ENCODE measurements at regions not wholly inside any gene's neighbourhood (a gene's known extent, or its start where the extent isn't known, plus 50 kb on each side); places are given as distances from the start of the nearest gene placed in this dataset.
A peak's percentile ranks its signal among the peaks of the same experiment; 100 is the strongest.

DNA sequence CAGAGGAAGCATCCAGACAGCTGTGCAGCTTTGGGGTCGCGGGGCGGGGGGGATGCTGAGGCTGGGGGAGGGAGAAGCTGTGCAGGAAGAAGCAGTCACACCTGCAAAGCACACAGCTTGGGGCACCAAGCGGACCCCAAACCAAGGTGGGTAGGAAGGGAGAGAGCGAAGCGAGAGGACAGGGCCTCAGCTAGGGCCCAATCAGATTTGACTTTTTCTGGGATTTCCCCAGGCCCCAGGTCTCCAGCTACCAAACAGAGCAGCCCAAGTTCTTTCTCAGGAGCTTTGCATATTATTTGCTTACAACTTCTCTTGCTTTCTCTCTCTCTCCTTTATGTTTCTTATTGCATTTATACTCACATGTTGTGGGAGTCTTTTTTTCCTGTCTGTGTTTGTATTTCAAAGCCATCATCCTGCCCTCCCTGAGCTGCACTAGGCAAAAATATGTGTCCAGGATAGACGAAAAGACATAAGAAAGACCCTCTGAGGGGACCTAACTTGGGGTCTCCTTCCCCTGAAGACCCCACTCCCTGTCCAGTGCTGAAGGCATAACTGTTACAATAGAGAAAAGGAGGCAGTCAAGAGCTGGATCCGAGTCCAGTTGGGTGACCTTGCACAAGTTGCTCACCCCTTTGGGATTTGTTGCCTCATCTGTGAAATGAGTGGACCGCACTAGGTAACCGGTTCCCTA lies 50.6 kb upstream of the SMNDC1 start:
- Histone ChIP-seq H3K36me3 (ENCODE audit: control insufficient read depth in 1 of 2, insufficient read depth in 2 of 2, low read length in 2 of 2) (no peaks in the 10 kb centered on the region), H3K27ac (ENCODE audit: low read length) (no peak overlapping the region), H3K9me3 (ENCODE audit: control insufficient read depth in 1 of 2, low read length in 2 of 2) (no peaks in the 10 kb centered on the region), H3K27me3 (ENCODE audit: low read depth, low read length) (no peaks in the 10 kb centered on the region), H3K4me3 (ENCODE audit: low read depth in 1 of 2, low read length in 2 of 2) (no peak overlapping the region), H3K4me1 (ENCODE audit: control insufficient read depth in 1 of 2, insufficient read depth in 2 of 2, low read length in 2 of 2) (peaks cover 0 to 8% of the 10 kb centered on the region in 2 donors)

DNA sequence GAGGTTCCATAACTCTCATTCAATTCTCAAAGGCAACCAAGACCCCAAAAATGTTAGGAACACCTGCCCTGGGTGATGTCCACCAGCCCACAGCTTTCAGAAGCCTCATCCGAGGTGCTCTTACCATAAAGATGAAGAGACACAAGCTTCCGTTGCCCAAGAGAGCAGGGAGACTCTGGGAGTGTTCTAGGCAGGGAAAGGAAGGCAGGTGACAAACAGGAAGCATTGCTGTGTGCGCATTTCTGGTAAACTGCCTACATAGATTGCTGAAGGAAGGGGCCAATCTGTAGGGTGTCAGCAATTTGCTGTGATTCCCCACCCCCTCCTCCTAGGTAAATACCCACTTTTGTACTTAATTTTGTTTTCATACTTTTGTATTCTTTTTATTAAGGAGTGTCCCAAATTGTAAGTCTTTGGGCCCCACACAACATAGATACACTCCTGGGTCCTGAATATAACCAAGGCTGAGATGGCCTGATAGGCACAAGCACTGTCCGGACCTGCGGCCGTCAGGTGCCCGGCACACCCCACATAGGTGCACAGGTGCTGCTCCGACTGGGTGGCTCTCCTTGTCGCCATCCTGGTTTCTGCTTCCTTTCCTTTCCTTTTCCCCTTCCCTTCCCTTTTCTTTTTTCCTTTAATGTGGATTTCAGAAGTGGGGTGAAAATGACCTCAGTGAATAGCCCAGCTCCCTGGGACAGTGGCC lies 51.4 kb upstream of the SMNDC1 start:
- Histone ChIP-seq H3K27ac (ENCODE audit: low read length) (no peak overlapping the region), H3K27me3 (ENCODE audit: low read depth, low read length) (no peaks in the 10 kb centered on the region), H3K4me1 (ENCODE audit: control insufficient read depth in 1 of 2, insufficient read depth in 2 of 2, low read length in 2 of 2) (peaks cover 0 to 8% of the 10 kb centered on the region in 2 donors), H3K4me3 (ENCODE audit: low read depth in 1 of 2, low read length in 2 of 2) (no peak overlapping the region), H3K36me3 (ENCODE audit: control insufficient read depth in 1 of 2, insufficient read depth in 2 of 2, low read length in 2 of 2) (no peaks in the 10 kb centered on the region), H3K9me3 (ENCODE audit: control insufficient read depth in 1 of 2, low read length in 2 of 2) (no peaks in the 10 kb centered on the region)

DNA sequence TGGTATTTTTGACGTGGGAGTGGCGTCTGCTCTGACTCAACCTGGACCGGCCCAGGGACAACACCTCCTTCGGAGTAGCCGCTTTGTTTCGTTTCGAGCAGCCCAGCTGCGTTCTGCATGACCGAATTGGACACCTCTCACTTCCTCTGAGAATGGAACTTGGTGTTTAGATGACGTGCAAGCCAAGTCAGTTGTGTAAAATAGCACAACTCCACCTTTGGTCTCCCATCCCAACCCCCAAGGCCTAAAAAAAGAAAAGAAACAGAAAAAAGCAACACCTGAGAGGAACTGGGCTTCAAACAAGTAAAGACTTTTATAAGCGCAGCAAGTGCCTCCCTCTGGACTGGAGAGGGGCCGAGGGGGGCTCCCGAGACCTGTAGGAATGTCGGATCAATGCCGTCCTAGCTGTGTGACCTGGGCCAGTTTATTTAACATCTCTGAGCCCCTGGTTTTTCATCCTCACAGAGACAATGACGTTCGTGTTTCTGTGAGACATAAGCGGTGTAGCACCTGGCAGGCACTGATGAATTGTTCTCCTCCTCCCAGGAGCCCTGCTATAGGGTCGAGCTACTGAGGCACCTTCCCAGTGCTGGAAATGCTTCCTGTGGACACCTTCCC lies 52.0 kb upstream of the SMNDC1 start:
- Histone ChIP-seq H3K4me3 (ENCODE audit: low read depth in 1 of 2, low read length in 2 of 2) (no peak overlapping the region), H3K36me3 (ENCODE audit: control insufficient read depth in 1 of 2, insufficient read depth in 2 of 2, low read length in 2 of 2) (no peaks in the 10 kb centered on the region), H3K9me3 (ENCODE audit: control insufficient read depth in 1 of 2, low read length in 2 of 2) (no peaks in the 10 kb centered on the region), H3K27me3 (ENCODE audit: low read depth, low read length) (no peaks in the 10 kb centered on the region), H3K4me1 (ENCODE audit: control insufficient read depth in 1 of 2, insufficient read depth in 2 of 2, low read length in 2 of 2) (peaks cover 0 to 8% of the 10 kb centered on the region in 2 donors), H3K27ac (ENCODE audit: low read length) (peak overlapping the region; percentile 18)

DNA sequence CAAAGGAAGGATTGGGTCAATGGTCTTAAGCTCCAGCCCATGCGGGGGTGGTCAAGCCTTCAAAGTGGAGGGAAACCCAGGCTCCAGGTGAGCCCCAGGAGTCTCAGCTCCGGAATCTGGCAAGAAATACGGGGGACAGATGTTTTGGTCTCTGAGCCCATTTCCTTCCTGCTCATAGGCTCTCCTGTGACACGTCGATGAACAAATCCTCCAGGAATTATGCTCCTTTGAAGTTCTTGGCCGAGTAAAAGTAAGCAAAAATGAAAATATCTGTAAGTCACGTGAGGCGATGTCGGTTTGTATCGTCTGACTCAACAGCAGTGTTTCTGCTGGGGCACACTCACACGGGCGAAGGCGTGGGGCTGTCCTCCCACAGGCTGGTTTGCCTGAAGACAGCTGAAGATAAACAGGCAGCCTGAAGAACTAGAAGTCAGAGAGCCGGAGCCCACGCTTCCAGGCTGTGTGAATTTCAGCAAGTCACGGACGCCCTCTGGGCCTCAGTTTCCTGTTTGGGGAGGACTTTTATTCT lies 52.6 kb upstream of the SMNDC1 start:
- H3K9me3 ChIP-seq (ENCODE audit: control insufficient read depth in 1 of 2, low read length in 2 of 2) = no peaks in the 10 kb centered on the region
- peak overlapping the region; percentile 18 for H3K27ac ChIP-seq (ENCODE audit: low read length)
- peaks cover 0 to 8% of the 10 kb centered on the region in 2 donors for H3K4me1 ChIP-seq (ENCODE audit: control insufficient read depth in 1 of 2, insufficient read depth in 2 of 2, low read length in 2 of 2)
- H3K27me3 ChIP-seq (ENCODE audit: low read depth, low read length) = no peaks in the 10 kb centered on the region
- H3K4me3 ChIP-seq (ENCODE audit: low read depth in 1 of 2, low read length in 2 of 2) = no peak overlapping the region
- H3K36me3 ChIP-seq (ENCODE audit: control insufficient read depth in 1 of 2, insufficient read depth in 2 of 2, low read length in 2 of 2) = no peaks in the 10 kb centered on the region

DNA sequence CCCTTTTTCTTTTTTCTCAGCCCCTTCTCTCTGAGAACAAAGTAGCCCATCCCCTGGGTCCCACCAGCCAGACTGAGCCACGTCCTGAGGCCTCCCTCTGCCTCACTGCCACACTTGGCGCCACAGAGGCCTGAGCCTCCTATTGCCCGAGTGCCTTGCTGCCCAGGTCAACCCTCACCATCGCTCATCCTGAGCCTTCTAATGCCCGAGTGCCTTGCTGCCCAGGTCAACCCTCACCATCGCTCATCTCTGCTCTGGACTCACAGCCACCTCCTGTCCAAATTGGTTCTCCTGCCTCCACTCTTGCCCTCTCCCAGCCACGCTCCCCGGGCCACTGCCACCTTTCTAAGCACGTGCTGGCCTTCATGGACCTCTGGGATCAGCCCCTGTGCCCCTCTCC lies 53.2 kb upstream of the SMNDC1 start:
- peaks cover 0 to 8% of the 10 kb centered on the region in 2 donors for H3K4me1 ChIP-seq (ENCODE audit: control insufficient read depth in 1 of 2, insufficient read depth in 2 of 2, low read length in 2 of 2)
- H3K27ac ChIP-seq (ENCODE audit: low read length) = no peak overlapping the region
- H3K27me3 ChIP-seq (ENCODE audit: low read depth, low read length) = no peaks in the 10 kb centered on the region
- H3K36me3 ChIP-seq (ENCODE audit: control insufficient read depth in 1 of 2, insufficient read depth in 2 of 2, low read length in 2 of 2) = no peaks in the 10 kb centered on the region
- no peak overlapping the region for H3K4me3 ChIP-seq (ENCODE audit: low read depth in 1 of 2, low read length in 2 of 2)
- H3K9me3 ChIP-seq (ENCODE audit: control insufficient read depth in 1 of 2, low read length in 2 of 2) = no peaks in the 10 kb centered on the region

DNA sequence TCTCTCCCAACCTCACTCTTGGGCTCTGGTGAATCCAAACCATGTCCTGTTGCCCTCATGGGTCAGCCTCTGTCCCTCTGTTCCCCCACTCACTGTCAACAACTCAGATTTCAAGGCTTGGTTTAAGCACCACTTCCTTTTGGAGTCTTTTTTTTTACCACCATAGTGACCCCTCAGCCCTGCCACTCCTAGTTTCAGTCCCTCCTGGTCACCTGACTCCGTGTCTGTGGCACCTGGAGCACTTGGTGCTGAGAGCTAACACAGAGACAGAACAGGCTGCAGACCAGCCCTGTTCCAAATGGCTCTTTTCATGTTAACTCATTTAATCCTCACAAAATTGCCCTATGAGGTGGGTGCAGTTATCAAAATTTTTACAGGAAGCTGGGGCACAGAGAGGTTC lies 53.6 kb upstream of the SMNDC1 start:
- H3K4me1 ChIP-seq (ENCODE audit: control insufficient read depth in 1 of 2, insufficient read depth in 2 of 2, low read length in 2 of 2) = peaks cover 0 to 8% of the 10 kb centered on the region in 2 donors
- H3K4me3 ChIP-seq (ENCODE audit: low read depth in 1 of 2, low read length in 2 of 2) = no peak overlapping the region
- H3K9me3 ChIP-seq (ENCODE audit: control insufficient read depth in 1 of 2, low read length in 2 of 2) = no peaks in the 10 kb centered on the region
- no peaks in the 10 kb centered on the region for H3K27me3 ChIP-seq (ENCODE audit: low read depth, low read length)
- H3K36me3 ChIP-seq (ENCODE audit: control insufficient read depth in 1 of 2, insufficient read depth in 2 of 2, low read length in 2 of 2) = no peaks in the 10 kb centered on the region
- H3K27ac ChIP-seq (ENCODE audit: low read length) = no peak overlapping the region

DNA sequence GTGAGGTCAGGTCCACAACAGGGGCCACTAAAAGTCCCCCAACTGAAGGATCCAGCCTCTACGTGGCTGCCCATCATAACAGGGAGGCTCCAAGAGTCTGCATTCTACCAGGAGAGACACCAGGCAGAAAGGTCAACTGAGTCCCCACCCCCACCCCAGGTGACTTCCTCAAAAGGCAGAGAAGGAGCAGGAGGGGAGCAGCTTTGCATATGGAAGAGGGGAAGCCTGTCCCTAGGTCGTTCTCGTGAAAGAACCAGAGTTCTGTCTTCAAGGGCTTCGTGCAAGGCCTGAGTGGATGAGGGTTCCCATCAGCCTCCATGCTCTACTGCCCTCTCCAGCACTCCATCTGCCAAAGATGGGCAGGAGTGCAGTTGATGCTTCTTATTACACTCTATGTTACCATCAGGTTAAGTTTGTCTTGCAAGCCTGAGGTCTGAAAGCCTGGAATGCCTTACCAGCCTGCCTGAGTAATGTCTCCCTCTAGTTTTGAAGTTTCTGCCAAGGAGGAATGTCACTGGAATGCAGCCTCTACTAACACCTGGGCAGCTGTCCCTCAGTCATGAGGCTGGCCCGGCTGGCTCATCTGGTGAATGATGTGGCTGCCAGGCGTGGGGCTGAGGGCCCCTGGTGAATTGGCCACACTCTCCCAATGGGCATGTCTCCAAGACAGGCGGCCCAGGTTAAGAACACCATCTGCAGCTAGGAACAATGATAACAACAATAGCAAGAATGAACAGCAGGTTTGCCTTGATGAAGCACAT lies 54.3 kb upstream of the SMNDC1 start:
- Histone ChIP-seq H3K9me3 (ENCODE audit: control insufficient read depth in 1 of 2, low read length in 2 of 2) (no peaks in the 10 kb centered on the region), H3K4me3 (ENCODE audit: low read depth in 1 of 2, low read length in 2 of 2) (no peak overlapping the region), H3K36me3 (ENCODE audit: control insufficient read depth in 1 of 2, insufficient read depth in 2 of 2, low read length in 2 of 2) (no peaks in the 10 kb centered on the region), H3K27ac (ENCODE audit: low read length) (no peak overlapping the region), H3K27me3 (ENCODE audit: low read depth, low read length) (no peaks in the 10 kb centered on the region), H3K4me1 (ENCODE audit: control insufficient read depth in 1 of 2, insufficient read depth in 2 of 2, low read length in 2 of 2) (peaks cover 0 to 8% of the 10 kb centered on the region in 2 donors)

DNA sequence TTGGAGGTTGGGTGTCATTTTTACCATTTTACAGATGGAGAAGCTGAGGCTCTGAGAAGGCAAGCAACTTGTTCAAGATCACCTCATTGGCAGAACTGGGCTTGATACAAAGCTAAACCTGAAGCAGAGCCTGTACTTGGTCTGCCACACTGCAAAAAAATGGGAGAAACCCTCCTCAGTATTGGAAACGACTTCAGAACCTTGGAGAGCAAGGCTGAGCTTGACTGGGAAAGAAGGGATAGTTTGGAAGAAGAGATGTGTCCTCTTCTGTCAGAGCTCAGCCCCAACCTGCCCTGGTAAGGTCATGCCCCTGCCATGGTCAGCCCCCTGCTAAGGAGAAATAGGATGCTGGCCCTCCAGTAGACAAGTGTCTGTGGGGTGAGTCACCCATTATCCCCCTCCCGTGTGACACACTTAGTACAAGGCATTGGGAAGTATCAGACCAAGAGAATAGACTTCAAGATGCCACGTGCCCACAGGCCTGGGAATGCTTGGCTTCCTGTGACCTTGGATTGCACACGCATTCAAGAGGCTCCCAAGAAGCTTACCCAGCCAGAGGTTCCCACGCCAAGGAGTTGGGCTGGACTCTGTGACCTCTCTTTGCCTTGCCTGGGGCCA lies 56.2 kb upstream of the SMNDC1 start:
- Histone ChIP-seq H3K27ac (ENCODE audit: low read length) (no peak overlapping the region), H3K9me3 (ENCODE audit: control insufficient read depth in 1 of 2, low read length in 2 of 2) (no peaks in the 10 kb centered on the region), H3K27me3 (ENCODE audit: low read depth, low read length) (no peaks in the 10 kb centered on the region), H3K36me3 (ENCODE audit: control insufficient read depth in 1 of 2, insufficient read depth in 2 of 2, low read length in 2 of 2) (no peaks in the 10 kb centered on the region), H3K4me1 (ENCODE audit: control insufficient read depth in 1 of 2, insufficient read depth in 2 of 2, low read length in 2 of 2) (peaks cover 0 to 5% of the 10 kb centered on the region in 2 donors), H3K4me3 (ENCODE audit: low read depth in 1 of 2, low read length in 2 of 2) (no peak overlapping the region)

DNA sequence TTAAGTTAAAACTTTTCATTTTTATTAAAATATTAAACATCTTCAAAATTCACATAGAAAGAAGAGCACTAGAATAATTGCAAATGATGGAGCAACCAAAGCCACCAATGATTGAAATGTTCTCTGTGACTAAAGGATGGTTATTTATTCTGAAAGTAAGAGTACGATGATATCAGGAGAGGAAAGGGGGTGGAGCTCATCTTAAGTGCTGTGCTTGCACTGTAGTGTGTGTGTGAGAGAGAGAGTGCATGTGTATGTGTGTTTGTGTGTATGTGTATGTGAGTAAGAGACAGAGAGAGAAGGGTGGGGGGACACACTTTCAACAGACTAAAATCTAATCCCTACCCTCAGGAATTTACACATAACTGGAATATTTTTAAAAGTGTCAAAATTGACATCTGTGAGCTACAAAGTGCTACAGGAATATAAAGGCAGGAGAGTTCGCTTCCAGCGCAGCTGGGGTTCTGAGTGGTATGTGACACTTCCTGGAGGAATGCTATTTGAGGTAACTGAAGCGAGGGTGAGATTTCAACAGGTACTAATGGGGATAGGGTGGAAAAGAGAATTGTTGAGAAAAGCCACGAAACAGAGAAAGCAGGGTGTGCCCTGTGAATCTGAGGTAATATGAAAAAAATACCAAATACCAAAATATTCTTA lies 57.2 kb upstream of the SMNDC1 start:
- H3K27ac ChIP-seq (ENCODE audit: low read length) = no peak overlapping the region
- peaks cover 0 to 5% of the 10 kb centered on the region in 2 donors for H3K4me1 ChIP-seq (ENCODE audit: control insufficient read depth in 1 of 2, insufficient read depth in 2 of 2, low read length in 2 of 2)
- H3K27me3 ChIP-seq (ENCODE audit: low read depth, low read length) = no peaks in the 10 kb centered on the region
- no peak overlapping the region for H3K4me3 ChIP-seq (ENCODE audit: low read depth in 1 of 2, low read length in 2 of 2)
- no peaks in the 10 kb centered on the region for H3K9me3 ChIP-seq (ENCODE audit: control insufficient read depth in 1 of 2, low read length in 2 of 2)
- no peaks in the 10 kb centered on the region for H3K36me3 ChIP-seq (ENCODE audit: control insufficient read depth in 1 of 2, insufficient read depth in 2 of 2, low read length in 2 of 2)

DNA sequence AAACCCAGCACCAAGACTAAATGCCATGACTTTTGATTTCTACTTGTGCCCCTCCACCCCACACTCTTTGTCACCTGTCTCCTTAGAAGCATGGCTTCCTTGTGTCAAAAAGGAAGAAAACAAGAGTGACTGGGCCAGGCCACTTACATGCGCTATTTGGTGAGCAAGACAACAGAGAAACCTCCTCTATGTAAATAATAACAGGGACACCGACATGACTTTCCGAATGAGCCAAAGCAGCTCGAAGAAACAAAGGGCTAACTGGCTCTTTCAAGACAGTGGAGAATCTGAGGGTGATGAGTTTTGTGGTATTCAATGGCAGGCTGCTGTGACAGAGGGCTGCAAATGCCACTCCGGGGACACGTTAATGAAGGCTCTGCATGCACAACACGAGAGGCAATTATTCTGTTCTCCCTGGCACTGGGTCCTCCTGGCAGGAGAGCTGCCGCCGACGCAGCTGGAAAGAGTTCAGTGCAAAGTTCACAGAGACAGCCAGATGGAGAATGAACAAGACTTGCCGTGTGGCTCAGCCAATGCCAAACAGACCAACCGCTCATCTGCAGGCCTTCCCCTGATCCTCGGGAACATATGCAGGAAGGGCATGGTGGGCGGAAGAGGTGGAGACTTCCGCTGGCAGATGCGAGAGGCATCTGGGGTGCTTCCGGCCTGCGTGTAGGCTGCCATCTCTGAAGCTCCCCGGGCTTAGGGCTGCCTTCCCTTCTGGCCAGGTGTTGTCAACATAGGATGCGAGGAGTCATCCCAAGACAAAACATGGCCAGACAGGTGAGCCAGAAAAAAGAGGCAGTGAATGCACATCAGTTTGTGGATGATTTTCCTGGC lies 59.1 kb upstream of the SMNDC1 start:
- no peak overlapping the region for H3K27ac ChIP-seq (ENCODE audit: low read length)
- no peak overlapping the region for H3K4me3 ChIP-seq (ENCODE audit: low read depth in 1 of 2, low read length in 2 of 2)
- H3K9me3 ChIP-seq (ENCODE audit: control insufficient read depth in 1 of 2, low read length in 2 of 2) = no peaks in the 10 kb centered on the region

More for the DNA sequence above, 59.1 kb upstream of the SMNDC1 start:
- Histone ChIP-seq H3K27me3 (ENCODE audit: low read depth, low read length) (no peaks in the 10 kb centered on the region), H3K4me1 (ENCODE audit: control insufficient read depth in 1 of 2, insufficient read depth in 2 of 2, low read length in 2 of 2) (peaks cover 0 to 4% of the 10 kb centered on the region in 2 donors), H3K36me3 (ENCODE audit: control insufficient read depth in 1 of 2, insufficient read depth in 2 of 2, low read length in 2 of 2) (no peaks in the 10 kb centered on the region)

Measured in muscle layer of duodenum (tissue), 2 donors.